ENCODE measurements at regions not wholly inside any gene's neighbourhood (a gene's known extent, or its start where the extent isn't known, plus 50 kb on each side); places are given as distances from the start of the nearest gene placed in this dataset.

DNA sequence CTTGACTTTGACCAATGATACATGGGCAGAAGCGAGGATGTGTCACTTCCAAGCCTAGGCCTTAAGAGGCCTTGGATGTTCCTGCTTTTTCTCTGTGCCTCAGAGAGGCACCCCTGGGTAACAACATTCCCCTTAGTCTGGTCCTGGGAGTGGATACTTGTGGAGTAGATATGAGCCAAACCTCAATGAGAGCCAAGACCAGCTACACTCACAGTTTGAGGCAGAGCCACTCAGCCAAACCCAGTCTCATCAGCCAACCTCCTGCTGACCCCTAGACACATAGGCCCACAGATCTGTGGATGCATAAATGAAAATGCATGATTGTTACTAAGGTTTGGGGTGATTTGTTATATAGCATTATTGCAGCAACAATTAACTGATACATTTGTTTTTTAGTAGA, 114.2 kb downstream of the ZNF621 start:
- no peak for DNase-seq (ENCODE audit: low read depth in 1 of 2, low spot score in 1 of 2)
- Histone ChIP-seq H3K4me3 (replicated peaks; ENCODE audit: insufficient read depth, low read length) (no peak overlapping the region), H3K27me3 (ENCODE audit: insufficient read depth, poor library complexity, severe bottlenecking) (no peaks in the 10 kb centered on the region), H3K27ac (replicated peaks) (no peak overlapping the region)
- TF ChIP-seq, protein P1, sequence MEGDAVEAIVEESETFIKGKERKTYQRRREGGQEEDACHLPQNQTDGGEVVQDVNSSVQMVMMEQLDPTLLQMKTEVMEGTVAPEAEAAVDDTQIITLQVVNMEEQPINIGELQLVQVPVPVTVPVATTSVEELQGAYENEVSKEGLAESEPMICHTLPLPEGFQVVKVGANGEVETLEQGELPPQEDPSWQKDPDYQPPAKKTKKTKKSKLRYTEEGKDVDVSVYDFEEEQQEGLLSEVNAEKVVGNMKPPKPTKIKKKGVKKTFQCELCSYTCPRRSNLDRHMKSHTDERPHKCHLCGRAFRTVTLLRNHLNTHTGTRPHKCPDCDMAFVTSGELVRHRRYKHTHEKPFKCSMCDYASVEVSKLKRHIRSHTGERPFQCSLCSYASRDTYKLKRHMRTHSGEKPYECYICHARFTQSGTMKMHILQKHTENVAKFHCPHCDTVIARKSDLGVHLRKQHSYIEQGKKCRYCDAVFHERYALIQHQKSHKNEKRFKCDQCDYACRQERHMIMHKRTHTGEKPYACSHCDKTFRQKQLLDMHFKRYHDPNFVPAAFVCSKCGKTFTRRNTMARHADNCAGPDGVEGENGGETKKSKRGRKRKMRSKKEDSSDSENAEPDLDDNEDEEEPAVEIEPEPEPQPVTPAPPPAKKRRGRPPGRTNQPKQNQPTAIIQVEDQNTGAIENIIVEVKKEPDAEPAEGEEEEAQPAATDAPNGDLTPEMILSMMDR (IDR thresholded peaks at IDR 0.05; ENCODE audit: insufficient read depth, low read length) = no peak
- no peak for TF ChIP-seq POLR2AphosphoS5 (IDR thresholded peaks at IDR 0.05; ENCODE audit: low read depth)
- TF ChIP-seq, protein P2, sequence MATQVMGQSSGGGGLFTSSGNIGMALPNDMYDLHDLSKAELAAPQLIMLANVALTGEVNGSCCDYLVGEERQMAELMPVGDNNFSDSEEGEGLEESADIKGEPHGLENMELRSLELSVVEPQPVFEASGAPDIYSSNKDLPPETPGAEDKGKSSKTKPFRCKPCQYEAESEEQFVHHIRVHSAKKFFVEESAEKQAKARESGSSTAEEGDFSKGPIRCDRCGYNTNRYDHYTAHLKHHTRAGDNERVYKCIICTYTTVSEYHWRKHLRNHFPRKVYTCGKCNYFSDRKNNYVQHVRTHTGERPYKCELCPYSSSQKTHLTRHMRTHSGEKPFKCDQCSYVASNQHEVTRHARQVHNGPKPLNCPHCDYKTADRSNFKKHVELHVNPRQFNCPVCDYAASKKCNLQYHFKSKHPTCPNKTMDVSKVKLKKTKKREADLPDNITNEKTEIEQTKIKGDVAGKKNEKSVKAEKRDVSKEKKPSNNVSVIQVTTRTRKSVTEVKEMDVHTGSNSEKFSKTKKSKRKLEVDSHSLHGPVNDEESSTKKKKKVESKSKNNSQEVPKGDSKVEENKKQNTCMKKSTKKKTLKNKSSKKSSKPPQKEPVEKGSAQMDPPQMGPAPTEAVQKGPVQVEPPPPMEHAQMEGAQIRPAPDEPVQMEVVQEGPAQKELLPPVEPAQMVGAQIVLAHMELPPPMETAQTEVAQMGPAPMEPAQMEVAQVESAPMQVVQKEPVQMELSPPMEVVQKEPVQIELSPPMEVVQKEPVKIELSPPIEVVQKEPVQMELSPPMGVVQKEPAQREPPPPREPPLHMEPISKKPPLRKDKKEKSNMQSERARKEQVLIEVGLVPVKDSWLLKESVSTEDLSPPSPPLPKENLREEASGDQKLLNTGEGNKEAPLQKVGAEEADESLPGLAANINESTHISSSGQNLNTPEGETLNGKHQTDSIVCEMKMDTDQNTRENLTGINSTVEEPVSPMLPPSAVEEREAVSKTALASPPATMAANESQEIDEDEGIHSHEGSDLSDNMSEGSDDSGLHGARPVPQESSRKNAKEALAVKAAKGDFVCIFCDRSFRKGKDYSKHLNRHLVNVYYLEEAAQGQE (IDR thresholded peaks at IDR 0.05; ENCODE audit: insufficient replicate concordance, low read depth) = no peak

DNA sequence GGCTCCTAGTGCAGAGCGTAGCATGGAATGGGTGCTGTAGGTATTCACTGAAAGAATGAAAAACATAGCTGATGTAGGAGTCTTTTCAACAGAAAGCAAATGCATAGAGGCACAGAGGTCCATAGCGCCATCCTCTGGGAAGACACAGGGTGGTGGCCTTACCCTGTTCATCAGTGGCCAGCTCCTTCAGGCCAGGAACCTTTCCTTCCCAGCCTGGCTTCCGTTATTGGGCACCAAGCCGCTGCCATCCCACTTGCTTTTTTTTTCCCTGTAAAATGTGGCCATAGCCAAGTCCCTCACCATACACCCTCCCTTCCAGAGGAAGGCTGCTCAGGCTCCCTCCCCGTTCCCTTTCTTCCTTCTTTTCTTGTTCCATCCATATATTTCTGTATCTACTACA, 118.1 kb downstream of the ZNF621 start:
- Histone ChIP-seq H3K27me3 (ENCODE audit: insufficient read depth, poor library complexity, severe bottlenecking) (no peaks in the 10 kb centered on the region), H3K4me3 (replicated peaks; ENCODE audit: insufficient read depth, low read length) (no peak overlapping the region), H3K27ac (replicated peaks) (no peak overlapping the region)
- TF ChIP-seq SPI1 (IDR thresholded peaks at IDR 0.05; ENCODE audit: borderline replicate concordance, low read depth) (no peak), POLR2AphosphoS5 (IDR thresholded peaks at IDR 0.05; ENCODE audit: low read depth) (no peak), GABPA (IDR thresholded peaks at IDR 0.05; ENCODE audit: low read depth) (no peak)
- TF ChIP-seq, protein P1 (IDR thresholded peaks at IDR 0.05; ENCODE audit: insufficient read depth, low read length) = no peak
- TF ChIP-seq, protein P2 (IDR thresholded peaks at IDR 0.05; ENCODE audit: insufficient replicate concordance, low read depth) = no peak
- DNase-seq (ENCODE audit: low read depth in 1 of 2, low spot score in 1 of 2) = no peak

GRCh38 chr3:40645883-40646282, 121.1 kb downstream of the ZNF621 start:
- Histone ChIP-seq H3K4me3 (replicated peaks; ENCODE audit: insufficient read depth, low read length) (no peak overlapping the region), H3K27ac (replicated peaks) (no peak overlapping the region), H3K27me3 (ENCODE audit: insufficient read depth, poor library complexity, severe bottlenecking) (no peaks in the 10 kb centered on the region)
- TF ChIP-seq POLR2AphosphoS5 (IDR thresholded peaks at IDR 0.05; ENCODE audit: low read depth) (no peak), SPI1 (IDR thresholded peaks at IDR 0.05; ENCODE audit: borderline replicate concordance, low read depth) (no peak), GABPA (IDR thresholded peaks at IDR 0.05; ENCODE audit: low read depth) (no peak)
- TF ChIP-seq, protein P1 (IDR thresholded peaks at IDR 0.05; ENCODE audit: insufficient read depth, low read length) = no peak
- TF ChIP-seq, protein P2 (IDR thresholded peaks at IDR 0.05; ENCODE audit: insufficient replicate concordance, low read depth) = no peak
- DNase-seq (ENCODE audit: low read depth in 1 of 2, low spot score in 1 of 2) = no peak
